Prostate gland (tissue), 2 donors: ENCODE measurements at regions not wholly inside any gene's neighbourhood (a gene's known extent, or its start where the extent isn't known, plus 50 kb on each side); places are given as distances from the start of the nearest gene placed in this dataset.

Experiments used
- CTCF ChIP-seq, 4 experiments: fragments of 200-600 bp in 2 of 4; fragments of 450-650 bp in 2 of 4; sonication (generic) in 2 of 4; IDR thresholded peaks; 1 replicate in 3 of 4; 2 replicates in 1 of 4; pipeline ENCODE4 v1.5.1; 2016 to 2019; ENCODE audit warnings: antibody characterized with exemption in 4 of 4, mild to moderate bottlenecking in 2 of 4, moderate library complexity in 2 of 4
- POLR2A ChIP-seq: fragments of 450-650 bp; IDR thresholded peaks from one replicate; pipeline ENCODE4 v1.6.1; 2016; ENCODE audit warnings: antibody characterized with exemption, mild to moderate bottlenecking

- TF ChIP-seq POLR2A (no peak), CTCF (IDR thresholded peaks at IDR 0.05) (no peak)
These were observed 576.1 kb downstream of the NOVA1 start for GRCh38 chr14:26021759-26022158.
